Cardiac fibroblast (primary cell): ENCODE measurements at regions not wholly inside any gene's neighbourhood (a gene's known extent, or its start where the extent isn't known, plus 50 kb on each side); places are given as distances from the start of the nearest gene placed in this dataset.
"Not testable (repeated sequence)": the region's sequence is repeated elsewhere in the genome, so short reads cannot be mapped to it uniquely, and the experiment has no call there.

Source experiments
- DNase-seq, 2 donors: peaks; one replicate each; pipeline versions ENCODE4 v3.0.0 to v3.0.0-alpha.2; 2010; ENCODE audit warnings: low read depth in 2 of 2
- H3K4me3 ChIP-seq, 2 donors: replicated peaks in 1 of 2; 1 replicate in 1 of 2; 2 replicates in 1 of 2; pipeline ENCODE4 v1.5.1; 2011; ENCODE audit warnings: low read depth in 2 of 2, low read length in 2 of 2, mild to moderate bottlenecking in 2 of 2, moderate library complexity in 1 of 2
- TF ChIP-seq, protein P1 (sequence below): IDR thresholded peaks from one replicate; pipeline ENCODE4 v1.5.1; 2011; ENCODE audit warnings: low read depth, mild to moderate bottlenecking, low read length, inconsistent platforms

DNA sequence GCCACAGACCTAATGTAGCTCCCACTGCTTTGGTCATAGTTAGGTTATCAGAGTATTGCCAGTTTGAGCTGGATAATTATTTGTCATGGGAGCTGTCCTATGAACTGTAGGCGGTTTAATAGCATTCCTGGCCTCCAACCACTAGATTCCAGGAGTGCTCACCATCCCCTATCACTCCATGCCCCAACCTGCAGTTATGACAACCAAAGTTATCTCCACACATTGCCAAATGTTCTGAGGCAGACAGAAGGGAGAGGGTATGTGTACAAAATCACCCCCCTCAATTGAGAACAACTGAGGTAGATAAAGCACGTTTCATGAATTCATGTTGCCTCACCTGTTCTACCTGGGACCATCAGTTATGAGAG lies 119.0 kb upstream of the CACUL1 start:
- H3K4me3 ChIP-seq, result no peak overlapping the region
- no peak for DNase-seq
- TF ChIP-seq, protein P1, sequence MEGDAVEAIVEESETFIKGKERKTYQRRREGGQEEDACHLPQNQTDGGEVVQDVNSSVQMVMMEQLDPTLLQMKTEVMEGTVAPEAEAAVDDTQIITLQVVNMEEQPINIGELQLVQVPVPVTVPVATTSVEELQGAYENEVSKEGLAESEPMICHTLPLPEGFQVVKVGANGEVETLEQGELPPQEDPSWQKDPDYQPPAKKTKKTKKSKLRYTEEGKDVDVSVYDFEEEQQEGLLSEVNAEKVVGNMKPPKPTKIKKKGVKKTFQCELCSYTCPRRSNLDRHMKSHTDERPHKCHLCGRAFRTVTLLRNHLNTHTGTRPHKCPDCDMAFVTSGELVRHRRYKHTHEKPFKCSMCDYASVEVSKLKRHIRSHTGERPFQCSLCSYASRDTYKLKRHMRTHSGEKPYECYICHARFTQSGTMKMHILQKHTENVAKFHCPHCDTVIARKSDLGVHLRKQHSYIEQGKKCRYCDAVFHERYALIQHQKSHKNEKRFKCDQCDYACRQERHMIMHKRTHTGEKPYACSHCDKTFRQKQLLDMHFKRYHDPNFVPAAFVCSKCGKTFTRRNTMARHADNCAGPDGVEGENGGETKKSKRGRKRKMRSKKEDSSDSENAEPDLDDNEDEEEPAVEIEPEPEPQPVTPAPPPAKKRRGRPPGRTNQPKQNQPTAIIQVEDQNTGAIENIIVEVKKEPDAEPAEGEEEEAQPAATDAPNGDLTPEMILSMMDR, result no peak

DNA sequence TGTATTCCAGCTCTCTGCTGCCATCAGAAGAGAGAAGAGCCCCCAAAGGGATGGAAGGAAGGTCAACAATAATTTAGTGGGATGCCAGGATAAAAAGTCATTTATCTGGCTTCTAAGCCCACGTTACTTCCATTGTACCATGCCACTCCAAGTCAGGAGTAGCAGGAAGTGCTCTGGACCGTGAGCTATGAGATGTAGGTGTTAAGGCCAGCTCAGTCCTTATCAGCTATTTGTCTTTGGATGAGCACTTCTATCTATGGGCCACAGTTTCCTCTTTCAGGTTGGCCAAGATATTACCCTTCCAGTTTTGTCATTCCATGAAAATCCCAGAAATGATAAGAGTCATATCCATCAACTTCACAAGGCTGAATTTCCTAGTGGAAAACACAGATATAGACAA lies 119.4 kb upstream of the CACUL1 start:
- TF ChIP-seq, protein P1, result no peak
- no peak overlapping the region for H3K4me3 ChIP-seq
- no peak for DNase-seq

DNA sequence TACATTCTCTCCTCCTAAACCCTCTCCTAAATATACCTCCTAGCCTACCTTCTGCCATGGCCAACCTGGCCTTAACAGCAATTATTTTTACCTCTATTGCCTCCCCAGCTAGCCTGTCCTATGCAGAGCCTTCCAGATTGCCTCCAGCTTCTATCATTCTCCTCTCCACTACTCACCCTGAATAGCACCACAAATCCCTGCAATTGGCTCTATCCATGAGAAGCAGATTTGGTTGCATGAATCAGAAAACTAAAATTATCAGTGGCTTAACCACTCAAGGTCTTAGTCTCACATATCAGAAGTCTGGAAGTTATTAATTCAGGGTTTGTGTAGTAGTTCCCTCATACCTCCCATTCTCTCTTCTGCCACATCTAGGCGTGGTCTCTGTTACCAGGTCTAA lies 120.3 kb upstream of the CACUL1 start:
- TF ChIP-seq, protein P1, result no peak
- H3K4me3 ChIP-seq, result no peak overlapping the region
- DNase-seq, result no peak

DNA sequence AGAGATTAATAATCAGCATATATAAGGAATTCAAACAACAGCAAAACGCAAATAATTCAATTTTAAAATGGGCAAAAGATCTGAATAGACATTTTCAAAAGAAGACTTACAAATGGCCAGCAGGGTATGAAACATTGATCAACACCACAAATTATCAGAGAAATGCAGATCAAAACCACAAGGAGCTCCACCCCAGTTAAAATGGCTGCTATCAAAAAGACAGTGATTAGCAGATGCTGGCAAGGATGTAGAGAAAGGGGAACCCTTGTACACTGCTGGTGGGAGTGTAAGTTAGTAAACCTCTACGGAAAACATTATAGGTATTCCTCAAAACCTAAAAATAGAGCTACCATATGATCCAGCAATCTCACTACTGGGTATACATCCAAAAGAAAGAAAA lies 128.0 kb upstream of the CACUL1 start:
- TF ChIP-seq, protein P1, result no peak
- no peak for DNase-seq
- H3K4me3 ChIP-seq, result no peak overlapping the region

- TF ChIP-seq, protein P1, result no peak
- H3K4me3 ChIP-seq, result no peak overlapping the region
- no peak for DNase-seq
Measured at GRCh38 chr10:118892255-118892654, 137.3 kb upstream of the NANOS1 start.

GRCh38 chr10:118894891-118895290 lies 134.6 kb upstream of the NANOS1 start:
- H3K4me3 ChIP-seq, DNase-seq: not testable (repeated sequence)

DNA sequence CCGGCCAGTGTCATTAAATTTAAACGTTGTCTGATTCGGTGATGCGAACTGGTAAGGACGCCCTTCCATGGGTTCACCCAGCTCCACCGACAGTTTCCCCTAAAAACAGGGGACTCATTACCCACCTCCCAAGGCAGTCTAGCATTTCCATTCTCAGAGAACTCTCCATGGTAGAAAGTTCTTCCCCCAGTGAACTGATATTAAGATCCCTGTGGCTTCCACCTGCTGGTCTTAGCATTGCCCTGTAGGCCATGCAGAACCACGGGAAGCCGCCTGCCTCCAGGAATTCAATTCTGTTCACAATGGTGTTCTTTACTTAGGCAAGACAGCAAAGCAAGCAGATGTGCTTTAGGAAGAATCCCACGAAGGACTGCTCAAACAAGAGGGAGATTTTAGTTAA lies 128.9 kb upstream of the NANOS1 start:
- no peak overlapping the region for H3K4me3 ChIP-seq
- TF ChIP-seq, protein P1, result no peak
- no peak for DNase-seq

GRCh38 chr10:118901380-118901779 lies 128.1 kb upstream of the NANOS1 start:
- TF ChIP-seq, protein P1, result no peak
- peak in 1 of 2 donors; percentile 3 for DNase-seq
- H3K4me3 ChIP-seq, result no peak overlapping the region
